H1 (cell line): ENCODE measurements at regions not wholly inside any gene's neighbourhood (a gene's known extent, or its start where the extent isn't known, plus 50 kb on each side); places are given as distances from the start of the nearest gene placed in this dataset.

ENCODE experiments used
- JUND ChIP-seq: IDR thresholded peaks from 2 replicates; pipeline ENCODE4 v1.6.1; 2011; ENCODE audit warnings: mild to moderate bottlenecking, improper control_type of control experiment, low read length
- KDM4A ChIP-seq: IDR thresholded peaks from one replicate; pipeline ENCODE4 v1.7.1; 2012; ENCODE audit warnings: low read depth, mild to moderate bottlenecking, moderate library complexity, low read length, inconsistent platforms; ENCODE audit not compliant: severe bottlenecking

DNA sequence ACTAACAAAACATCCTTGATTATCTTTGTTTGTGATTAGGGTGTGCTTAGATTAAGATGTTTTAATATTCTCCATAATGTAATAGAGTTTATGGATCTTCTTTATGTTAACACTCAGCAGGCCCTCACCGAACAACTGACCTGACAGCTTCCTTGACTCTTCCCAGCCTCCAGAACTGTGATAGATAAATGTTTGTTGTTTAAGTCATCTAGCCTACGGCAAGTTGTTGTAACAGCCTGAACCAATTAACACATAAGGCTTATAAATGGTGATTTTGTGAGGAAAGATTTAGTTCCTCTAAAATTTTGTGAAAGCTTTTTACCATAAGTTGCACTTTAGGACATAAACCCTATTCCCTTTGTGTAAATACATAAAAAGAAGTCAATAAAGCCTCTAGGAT, 156.5 kb upstream of the DCN start (continued):
- TF ChIP-seq KDM4A: no peak
- no peak for TF ChIP-seq JUND
